Activated CD4-positive, alpha-beta T cell treated with anti-CD3 and anti-CD28 coated beads, Interleukin-2, amount 50 U/mL, for 16 hours (primary cell): ENCODE measurements at regions not wholly inside any gene's neighbourhood (a gene's known extent, or its start where the extent isn't known, plus 50 kb on each side); places are given as distances from the start of the nearest gene placed in this dataset.

Experiments
- DNase-seq: peaks from one replicate; pipeline ENCODE4 v3.0.0-alpha.2; 2020

GRCh38 chr1:218584418-218585155 lies 239.5 kb downstream of the TGFB2 start:
- no peak for DNase-seq

- DNase-seq = no peak
Observed at GRCh38 chr1:218585511-218586184, 240.5 kb downstream of the TGFB2 start.

GRCh38 chr1:218587900-218588299 lies 242.8 kb downstream of the TGFB2 start:
- no peak for DNase-seq

GRCh38 chr1:218588540-218589172 lies 243.5 kb downstream of the TGFB2 start:
- no peak for DNase-seq

GRCh38 chr1:218589487-218589886 lies 244.4 kb downstream of the TGFB2 start:
- DNase-seq = no peak

GRCh38 chr1:218591966-218592365 lies 246.8 kb downstream of the TGFB2 start:
- no peak for DNase-seq

- DNase-seq = no peak
Observed at GRCh38 chr1:218592688-218593087, 247.6 kb downstream of the TGFB2 start.

- no peak for DNase-seq
Observed at GRCh38 chr1:218600968-218601367, 255.8 kb downstream of the TGFB2 start.

GRCh38 chr1:218604217-218604616 lies 259.1 kb downstream of the TGFB2 start:
- DNase-seq = no peak

GRCh38 chr1:218611916-218612585 lies 266.9 kb downstream of the TGFB2 start:
- DNase-seq = no peak

GRCh38 chr1:218613105-218613504 lies 268.0 kb downstream of the TGFB2 start:
- DNase-seq = no peak

- no peak for DNase-seq
Observed at GRCh38 chr1:218614031-218614430, 268.9 kb downstream of the TGFB2 start.

GRCh38 chr1:218616681-218617080 lies 271.5 kb downstream of the TGFB2 start:
- no peak for DNase-seq

- DNase-seq = no peak
Observed at GRCh38 chr1:218617986-218618385, 272.9 kb downstream of the TGFB2 start.

- DNase-seq = no peak
Observed at GRCh38 chr1:218620956-218621355, 275.8 kb downstream of the TGFB2 start.

GRCh38 chr1:218624052-218624451 lies 278.9 kb downstream of the TGFB2 start:
- no peak for DNase-seq

- no peak for DNase-seq
Observed at GRCh38 chr1:218625393-218625792, 280.3 kb downstream of the TGFB2 start.

GRCh38 chr1:218633238-218633988 lies 288.3 kb downstream of the TGFB2 start:
- DNase-seq = no peak

- no peak for DNase-seq
Observed at GRCh38 chr1:218634212-218634611, 289.1 kb downstream of the TGFB2 start.

GRCh38 chr1:218636548-218636947 lies 291.4 kb downstream of the TGFB2 start:
- no peak for DNase-seq

GRCh38 chr1:218640173-218640572 lies 295.0 kb downstream of the TGFB2 start:
- no peak for DNase-seq

- DNase-seq = no peak
Observed at GRCh38 chr1:218642033-218642948, 297.2 kb downstream of the TGFB2 start.
